Transverse colon (tissue), 4 donors: ENCODE measurements at regions not wholly inside any gene's neighbourhood (a gene's known extent, or its start where the extent isn't known, plus 50 kb on each side); places are given as distances from the start of the nearest gene placed in this dataset.

Experiments
- DNase-seq: peaks from one replicate; pipeline ENCODE4 v3.0.0-alpha.2; 2019
- H3K27ac ChIP-seq, 4 donors: fragments of 200-600 bp; sonication (generic); 2 replicates each; pipeline ENCODE4 v1.5.1; 2016 to 2018; ENCODE audit warnings: inconsistent platforms in 4 of 4
- H3K27me3 ChIP-seq: fragments of 200-600 bp; sonication (generic); 2 replicates; pipeline ENCODE4 v1.5.1; 2017; ENCODE audit warnings: inconsistent platforms
- H3K36me3 ChIP-seq, 4 donors: fragments of 200-600 bp; sonication (generic); 2 replicates each; pipeline ENCODE4 v1.5.1; 2017 to 2019; ENCODE audit warnings: inconsistent platforms in 4 of 4
- H3K4me1 ChIP-seq, 4 donors: fragments of 200-600 bp; sonication (generic); 2 replicates each; pipeline ENCODE4 v1.5.1; 2017 to 2020; ENCODE audit warnings: inconsistent platforms in 4 of 4
- H3K4me3 ChIP-seq, 4 donors: fragments of 200-600 bp; sonication (generic); 1 replicate in 1 of 4; 2 replicates in 3 of 4; pipeline versions ENCODE4 v1.5.1 to v1.6.1; 2017 to 2019; ENCODE audit warnings: inconsistent platforms in 4 of 4
- H3K9me3 ChIP-seq, 2 donors: fragments of 200-600 bp; sonication (generic); 2 replicates each; pipeline ENCODE4 v1.5.1; 2017 to 2019; ENCODE audit warnings: inconsistent platforms in 2 of 2
- CTCF ChIP-seq, 5 experiments: fragments of 200-600 bp in 3 of 5; fragments of 450-650 bp in 2 of 5; sonication (generic) in 3 of 5; IDR thresholded peaks; 1 replicate in 2 of 5; 2 replicates in 3 of 5; pipeline ENCODE4 v1.5.1; 2016 to 2017; ENCODE audit warnings: antibody characterized with exemption in 5 of 5, inconsistent platforms in 3 of 5, mild to moderate bottlenecking in 2 of 5, moderate library complexity in 1 of 5
- EP300 ChIP-seq: sonication (generic); formaldehyde crosslinking; IDR thresholded peaks from one replicate; pipeline ENCODE4 v1.6.1; 2017; ENCODE audit warnings: antibody characterized with exemption, low read depth
- POLR2A ChIP-seq: fragments of 450-650 bp; IDR thresholded peaks from one replicate; pipeline ENCODE4 v1.6.1; 2016; ENCODE audit warnings: antibody characterized with exemption, mild to moderate bottlenecking, moderate library complexity
- POLR2AphosphoS5 ChIP-seq, 3 donors: sonication (generic); formaldehyde crosslinking; IDR thresholded peaks; one replicate each; pipeline ENCODE4 v1.6.1; 2016; ENCODE audit warnings: antibody characterized with exemption in 3 of 3
- WGBS, 2 donors: methylation state at CpG; one replicate each; pipeline ENCODE4 v1.1.5; 2018; ENCODE audit warnings: low coverage in 1 of 2; 5-methylcytosine and 5-hydroxymethylcytosine counted together
- in situ Hi-C, 4 donors: fragments of 200-750 bp; cut with MboI; loops; one replicate each; pipeline versions ENCODE4 v1.15.0 to v1.15.1; 2017; ENCODE audit warnings: low sequenced_read_pairs in 3 of 4, low pct_ligation_motif_present in 1 of 4, low pct_unique_long_range_greater_than_20kb in 1 of 4
- intact Hi-C: fragments of 100-400 bp; cut with DNase I; formaldehyde crosslinking; loops from one replicate; pipeline ENCODE4 v1.15.1; 2023; ENCODE audit warnings: low total_unique reads

DNA sequence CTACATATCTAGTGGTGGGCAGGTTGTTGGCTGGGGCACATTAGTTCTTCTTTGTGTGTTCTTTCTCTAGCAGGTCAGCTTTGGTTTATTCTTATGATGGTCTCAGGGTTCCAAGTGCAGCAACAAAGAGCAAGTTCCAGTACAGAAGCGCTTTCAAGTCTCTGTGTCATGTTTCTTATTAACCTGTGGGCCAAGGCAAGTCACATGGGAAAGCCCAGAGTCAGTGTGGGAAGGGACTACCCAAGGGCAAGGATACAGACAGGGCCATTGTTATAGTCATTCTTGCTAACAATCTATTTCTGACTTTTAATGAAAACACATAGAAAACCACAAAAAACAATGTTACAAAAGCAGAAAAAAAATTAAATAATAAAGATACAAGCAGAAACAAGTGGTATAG is 754.6 kb downstream of the TBC1D22A start:
- in situ Hi-C loops: no loop called here

GRCh38 chr22:47515384-47516125 is 753.1 kb downstream of the TBC1D22A start:
- Histone ChIP-seq H3K27me3 (peaks cover 4% of the 10 kb centered on the region), H3K4me3 (no peak overlapping the region), H3K27ac (no peak overlapping the region), H3K9me3 (no peaks in the 10 kb centered on the region), H3K36me3 (no peaks in the 10 kb centered on the region), H3K4me1 (no peaks in the 10 kb centered on the region)
- WGBS, 2 donors: 80 to 89% methylated on average over 2 of the region's 2 CpGs
- DNase-seq: no peak
- TF ChIP-seq POLR2A (no peak), POLR2AphosphoS5 (IDR thresholded peaks at IDR 0.05) (no peak), EP300 (no peak), CTCF (IDR thresholded peaks at IDR 0.05) (no peak)
- intact Hi-C loops: no loop called here
- in situ Hi-C loops: no loop called here

More for the DNA sequence above, 754.6 kb downstream of the TBC1D22A start:
- no peak for DNase-seq
- Histone ChIP-seq H3K27me3 (peaks cover 4% of the 10 kb centered on the region), H3K36me3 (no peaks in the 10 kb centered on the region), H3K4me1 (no peaks in the 10 kb centered on the region), H3K27ac (no peak overlapping the region), H3K9me3 (no peaks in the 10 kb centered on the region), H3K4me3 (no peak overlapping the region)
- TF ChIP-seq EP300 (no peak), CTCF (IDR thresholded peaks at IDR 0.05) (no peak), POLR2AphosphoS5 (IDR thresholded peaks at IDR 0.05) (no peak), POLR2A (no peak)
- 53% methylated on average over 1 of the region's 1 CpG; no CpG with 5 or more reads in 1 of the 2 donors for WGBS, 2 donors
- intact Hi-C loops: no loop called here

- Histone ChIP-seq H3K9me3 (no peaks in the 10 kb centered on the region), H3K4me1 (no peaks in the 10 kb centered on the region), H3K36me3 (no peaks in the 10 kb centered on the region), H3K27ac (no peak overlapping the region), H3K4me3 (no peak overlapping the region), H3K27me3 (no peaks in the 10 kb centered on the region)
- no peak for DNase-seq
- intact Hi-C loops: no loop called here
- in situ Hi-C loops: no loop called here
- TF ChIP-seq CTCF (IDR thresholded peaks at IDR 0.05) (no peak), EP300 (no peak), POLR2AphosphoS5 (IDR thresholded peaks at IDR 0.05) (no peak), POLR2A (no peak)
- WGBS, 2 donors: 84 to 100% methylated on average over 1 to 2 of the region's 2 CpGs
Measured at GRCh38 chr22:47512617-47513016, 750.2 kb downstream of the TBC1D22A start.

GRCh38 chr22:47504962-47505361 is 742.5 kb downstream of the TBC1D22A start:
- Histone ChIP-seq H3K27me3 (peaks cover 13% of the 10 kb centered on the region), H3K36me3 (no peaks in the 10 kb centered on the region), H3K4me3 (no peak overlapping the region), H3K27ac (no peak overlapping the region), H3K4me1 (no peaks in the 10 kb centered on the region), H3K9me3 (peaks cover 6 to 18% of the 10 kb centered on the region in 2 donors)
- DNase-seq: no peak
- intact Hi-C loops (no loop called here), in situ Hi-C loops (no loop called here)
- 60 to 74% methylated on average over 3 of the region's 3 CpGs for WGBS, 2 donors
- TF ChIP-seq POLR2AphosphoS5 (IDR thresholded peaks at IDR 0.05) (no peak), EP300 (no peak), CTCF (IDR thresholded peaks at IDR 0.05) (no peak), POLR2A (no peak)
